HG03342 (cell line): ENCODE measurements at regions not wholly inside any gene's neighbourhood (a gene's known extent, or its start where the extent isn't known, plus 50 kb on each side); places are given as distances from the start of the nearest gene placed in this dataset.

Experiments used
- ATAC-seq: cut with Tn5 transposase; IDR thresholded peaks from one replicate; pipeline ENCODE4 v1.9.1; 2021; ENCODE audit warnings: mild to moderate bottlenecking, moderate library complexity; ENCODE audit not compliant: unreplicated experiment

GRCh38 chr1:81635816-81636215 lies 164.9 kb upstream of the ADGRL2 start:
- ATAC-seq: no peak

GRCh38 chr1:81634294-81634693 lies 166.4 kb upstream of the ADGRL2 start:
- no peak for ATAC-seq

GRCh38 chr1:81619156-81619555 lies 181.6 kb upstream of the ADGRL2 start:
- no peak for ATAC-seq

- ATAC-seq: no peak
Measured at GRCh38 chr1:81618376-81618775, 182.4 kb upstream of the ADGRL2 start.

GRCh38 chr1:81617308-81617967 lies 183.3 kb upstream of the ADGRL2 start:
- no peak for ATAC-seq

GRCh38 chr1:81613803-81614202 lies 186.9 kb upstream of the ADGRL2 start:
- ATAC-seq: no peak

GRCh38 chr1:81607924-81608323 lies 192.8 kb upstream of the ADGRL2 start:
- no peak for ATAC-seq

GRCh38 chr1:81607086-81607485 lies 193.6 kb upstream of the ADGRL2 start:
- ATAC-seq: no peak

- no peak for ATAC-seq
Measured at GRCh38 chr1:81606656-81607055, 194.1 kb upstream of the ADGRL2 start.

- ATAC-seq: no peak
Measured at GRCh38 chr1:81605023-81605422, 195.7 kb upstream of the ADGRL2 start.

GRCh38 chr1:81600878-81601622 lies 199.7 kb upstream of the ADGRL2 start:
- no peak for ATAC-seq

- ATAC-seq: no peak
Measured at GRCh38 chr1:81600363-81600762, 200.4 kb upstream of the ADGRL2 start.

GRCh38 chr1:81598623-81599022 lies 202.1 kb upstream of the ADGRL2 start:
- ATAC-seq: no peak

GRCh38 chr1:81597720-81598426 lies 202.9 kb upstream of the ADGRL2 start:
- ATAC-seq: no peak

GRCh38 chr1:81596341-81596740 lies 204.4 kb upstream of the ADGRL2 start:
- no peak for ATAC-seq

GRCh38 chr1:81594206-81594605 lies 206.5 kb upstream of the ADGRL2 start:
- no peak for ATAC-seq

- ATAC-seq: no peak
Measured at GRCh38 chr1:81592233-81592632, 208.5 kb upstream of the ADGRL2 start.

GRCh38 chr1:81590171-81590570 lies 210.6 kb upstream of the ADGRL2 start:
- no peak for ATAC-seq

GRCh38 chr1:81588149-81588548 lies 212.6 kb upstream of the ADGRL2 start:
- no peak for ATAC-seq

- ATAC-seq: no peak
Measured at GRCh38 chr1:81587426-81587825, 213.3 kb upstream of the ADGRL2 start.

GRCh38 chr1:81585371-81585770 lies 215.4 kb upstream of the ADGRL2 start:
- ATAC-seq: no peak

- no peak for ATAC-seq
Measured at GRCh38 chr1:81584398-81584797, 216.3 kb upstream of the ADGRL2 start.
